Bronchial epithelial cell (primary cell): ENCODE measurements at regions not wholly inside any gene's neighbourhood (a gene's known extent, or its start where the extent isn't known, plus 50 kb on each side); places are given as distances from the start of the nearest gene placed in this dataset.

Experiments
- DNase-seq: peaks from one replicate; pipeline ENCODE4 v3.0.0-alpha.2; 2010; ENCODE audit warnings: low read depth
- FAIRE-seq: peaks from 2 replicates; lab custom pipeline; 2011; peaks lifted over from hg19 to GRCh38; lab: Jason Lieb, UNC
- H3K27me3 ChIP-seq: 2 replicates; pipeline ENCODE4 v1.5.1; 2011; ENCODE audit warnings: low read length; ENCODE audit not compliant: control insufficient read depth, insufficient read depth
- H3K36me3 ChIP-seq: 2 replicates; pipeline ENCODE4 v1.5.1; 2011; ENCODE audit warnings: low read length; ENCODE audit not compliant: control insufficient read depth, insufficient read depth
- H3K4me3 ChIP-seq: 2 replicates; pipeline ENCODE4 v1.5.1; 2011; ENCODE audit warnings: mild to moderate bottlenecking, low read depth, low read length, control low read depth
- CTCF ChIP-seq: IDR thresholded peaks from 2 replicates; pipeline ENCODE4 v1.5.1; 2011; ENCODE audit warnings: mild to moderate bottlenecking, moderate library complexity, low read length, control low read depth, inconsistent platforms; ENCODE audit not compliant: insufficient read depth, severe bottlenecking

GRCh38 chr12:98151105-98151590, 364.2 kb upstream of the TMPO start:
- TF ChIP-seq CTCF, result no peak
- Histone ChIP-seq H3K4me3 (no peak overlapping the region), H3K36me3 (no peaks in the 10 kb centered on the region), H3K27me3 (no peaks in the 10 kb centered on the region)
- FAIRE-seq (no peak), DNase-seq (no peak)

GRCh38 chr12:98151984-98152383, 363.4 kb upstream of the TMPO start:
- FAIRE-seq, result no peak
- H3K4me3 ChIP-seq, result no peak overlapping the region
- no peak for TF ChIP-seq CTCF
- H3K36me3 ChIP-seq, result no peaks in the 10 kb centered on the region
- no peak for DNase-seq
- no peaks in the 10 kb centered on the region for H3K27me3 ChIP-seq

- Histone ChIP-seq H3K27me3 (no peaks in the 10 kb centered on the region), H3K36me3 (no peaks in the 10 kb centered on the region), H3K4me3 (no peak overlapping the region)
- peak; percentile 28 for DNase-seq
- FAIRE-seq, result no peak
- TF ChIP-seq CTCF, result peak; percentile 50
Measured at GRCh38 chr12:98154850-98155249, 360.5 kb upstream of the TMPO start.

- H3K4me3 ChIP-seq, result no peak overlapping the region
- TF ChIP-seq CTCF, result no peak
- DNase-seq, result no peak
- no peaks in the 10 kb centered on the region for H3K27me3 ChIP-seq
- H3K36me3 ChIP-seq, result no peaks in the 10 kb centered on the region
- FAIRE-seq, result no peak
Measured at GRCh38 chr12:98156697-98157096, 358.7 kb upstream of the TMPO start.

GRCh38 chr12:98162906-98163678, 352.3 kb upstream of the TMPO start:
- H3K27me3 ChIP-seq, result no peaks in the 10 kb centered on the region
- H3K4me3 ChIP-seq, result no peak overlapping the region
- no peak for DNase-seq
- H3K36me3 ChIP-seq, result no peaks in the 10 kb centered on the region
- TF ChIP-seq CTCF, result no peak
- FAIRE-seq, result no peak
